ENCODE measurements at regions not wholly inside any gene's neighbourhood (a gene's known extent, or its start where the extent isn't known, plus 50 kb on each side); places are given as distances from the start of the nearest gene placed in this dataset.
"Not testable (repeated sequence)": the region's sequence is repeated elsewhere in the genome, so short reads cannot be mapped to it uniquely, and the experiment has no call there.

DNA sequence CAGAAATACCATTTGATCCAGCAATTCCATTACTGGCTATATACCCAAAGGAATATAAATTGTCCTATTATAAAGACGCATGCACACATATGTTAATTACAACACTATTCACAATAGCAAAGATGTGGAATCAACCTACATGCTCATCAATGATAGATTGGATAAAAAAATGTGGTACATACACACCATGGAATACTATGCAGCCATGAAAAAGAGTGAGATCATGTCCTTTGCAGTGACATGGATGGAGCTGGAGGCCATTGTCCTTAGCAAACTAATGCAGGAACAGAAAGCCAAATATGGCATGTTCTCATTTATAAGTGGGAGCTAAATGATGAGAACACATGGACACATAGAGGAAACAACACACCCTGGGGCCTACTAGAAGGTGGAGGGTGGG lies 78.3 kb upstream of the EED start:
- not testable (repeated sequence) for DNase-seq

DNA sequence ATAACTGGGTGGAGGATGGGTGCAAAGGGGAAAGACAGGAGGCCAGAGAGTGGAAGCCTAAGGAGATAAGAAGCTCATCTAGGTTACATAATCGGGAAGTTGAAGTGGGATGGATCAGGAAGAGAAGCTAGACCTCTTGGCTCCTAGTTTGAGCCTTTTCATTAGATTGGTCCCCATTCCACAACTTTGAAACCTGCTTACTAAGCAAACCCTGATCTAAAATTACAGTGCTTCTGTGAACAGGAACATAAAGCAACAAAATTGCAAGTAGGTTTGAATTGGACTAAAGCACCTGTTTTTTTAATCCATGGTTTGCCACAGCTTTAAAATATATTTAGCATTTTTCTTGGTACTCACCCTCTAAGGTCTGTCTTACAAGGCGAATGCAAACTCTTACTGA lies 80.4 kb upstream of the EED start:
- DNase-seq = no peak

DNA sequence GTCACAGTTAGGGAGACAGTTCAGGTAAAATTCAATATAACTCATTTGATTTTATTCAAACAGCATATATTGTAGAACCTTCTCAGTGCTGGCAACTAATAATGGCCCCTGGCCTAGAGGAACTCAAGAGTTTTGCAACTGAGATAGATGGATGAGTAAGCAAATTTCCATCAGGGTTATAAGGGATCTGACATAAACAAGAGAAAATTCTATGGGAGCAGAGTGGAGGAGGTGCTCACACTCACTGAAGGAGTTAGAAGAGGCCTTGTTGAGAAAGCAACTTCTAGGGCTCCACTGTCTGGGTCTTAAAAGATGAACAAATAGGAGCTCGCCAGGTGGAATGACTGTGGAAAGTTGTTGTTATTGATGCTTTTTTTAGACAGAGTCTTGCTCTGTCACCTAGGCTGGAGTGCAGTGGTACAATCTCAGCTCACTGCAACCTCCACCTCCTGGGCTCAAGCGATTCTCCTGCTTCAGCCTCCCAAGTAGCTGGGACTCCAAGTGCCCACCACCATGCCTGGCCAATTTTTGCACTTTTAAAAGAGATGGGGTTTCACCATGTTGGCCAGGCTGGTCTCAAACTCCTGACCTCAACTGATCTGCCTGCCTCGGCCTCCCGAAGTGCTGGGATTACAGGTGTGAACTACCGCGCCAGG lies 81.2 kb upstream of the EED start:
- DNase-seq = not testable (repeated sequence)

DNA sequence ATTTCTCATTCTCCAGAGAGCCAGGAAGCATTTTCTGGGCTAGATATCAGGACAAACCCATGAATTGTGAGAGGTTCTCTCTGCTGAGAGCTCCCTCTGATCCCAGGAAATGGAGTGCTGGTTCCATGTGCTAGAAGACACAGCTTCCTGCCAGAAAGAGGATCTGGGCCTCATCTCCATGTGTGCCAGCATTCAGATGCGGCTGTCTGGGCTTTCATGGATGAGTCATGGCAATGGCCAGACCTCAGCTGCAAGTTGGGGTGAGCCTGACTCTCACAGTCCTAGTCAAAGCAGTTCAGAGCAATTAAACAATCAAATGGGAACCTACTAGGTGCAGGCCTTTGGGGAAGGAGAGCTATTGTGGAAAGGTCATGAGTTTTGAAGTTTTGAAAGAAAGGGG lies 82.3 kb upstream of the EED start:
- no peak for DNase-seq

DNA sequence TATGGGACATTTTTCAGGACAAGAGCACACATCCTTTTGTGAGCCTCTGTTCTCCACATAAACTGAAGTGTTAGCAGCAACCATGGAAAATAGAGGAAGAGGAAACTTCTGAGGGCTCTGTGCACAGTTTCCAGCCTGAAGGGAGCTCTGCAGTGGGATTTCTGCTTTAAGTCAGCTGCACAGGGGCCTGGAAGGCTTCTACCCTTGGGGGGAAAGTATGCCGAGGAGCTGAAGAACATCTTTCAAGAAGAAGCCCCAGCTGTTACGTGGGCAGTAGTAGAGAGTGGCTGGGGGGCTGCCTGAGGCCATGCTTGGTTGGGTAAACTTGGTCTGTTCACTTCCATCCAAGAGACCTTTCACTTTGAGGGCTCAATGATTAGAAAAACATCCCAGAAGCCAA lies 82.7 kb upstream of the EED start:
- no peak for DNase-seq

DNA sequence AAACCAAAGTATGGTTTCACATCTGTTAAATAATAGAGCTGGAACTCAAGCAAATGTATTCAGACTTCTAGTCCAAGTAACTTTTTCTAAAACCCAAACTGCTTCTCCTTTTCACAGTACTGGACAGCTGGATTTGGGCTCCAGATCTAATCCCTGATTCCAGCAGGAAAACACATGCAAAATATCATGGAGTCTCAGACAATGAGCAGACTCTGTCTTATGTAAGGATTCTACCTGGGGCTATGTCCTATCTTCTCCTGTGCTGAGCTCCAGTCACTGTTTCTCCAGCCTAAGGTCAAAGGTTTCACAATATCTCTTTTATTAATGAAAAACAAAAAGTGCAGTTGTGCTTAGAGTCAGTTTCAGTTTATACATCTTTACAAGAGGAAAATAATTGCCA lies 83.2 kb upstream of the EED start:
- no peak for DNase-seq

DNA sequence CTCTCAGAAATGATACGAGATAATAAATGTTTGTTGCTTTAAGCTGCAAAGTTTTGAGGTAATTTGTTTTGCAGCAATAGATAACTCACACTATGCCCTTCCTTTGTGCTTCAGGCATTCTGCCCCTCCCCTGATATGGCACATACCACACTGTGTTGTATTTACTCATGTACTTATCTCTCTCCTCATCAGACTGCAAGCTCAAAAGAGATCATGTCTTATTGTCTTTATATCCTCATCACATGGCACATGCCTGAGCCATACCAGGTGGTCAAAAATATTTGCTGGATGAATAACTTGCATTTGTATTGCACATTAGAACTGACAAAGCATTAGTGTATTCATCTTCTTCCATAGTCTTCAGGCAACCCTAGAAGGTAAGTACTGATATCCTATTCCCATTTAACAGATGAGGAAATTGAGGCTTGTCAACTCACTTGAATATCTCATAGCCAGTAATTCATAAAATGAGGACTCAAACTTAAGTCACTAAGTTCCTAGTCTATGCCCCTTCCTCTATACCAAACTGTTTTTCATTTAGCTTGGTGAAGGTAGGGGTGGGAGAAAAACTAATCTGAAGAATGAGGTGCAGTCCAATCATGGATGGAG lies 83.9 kb upstream of the EED start:
- DNase-seq = no peak

DNA sequence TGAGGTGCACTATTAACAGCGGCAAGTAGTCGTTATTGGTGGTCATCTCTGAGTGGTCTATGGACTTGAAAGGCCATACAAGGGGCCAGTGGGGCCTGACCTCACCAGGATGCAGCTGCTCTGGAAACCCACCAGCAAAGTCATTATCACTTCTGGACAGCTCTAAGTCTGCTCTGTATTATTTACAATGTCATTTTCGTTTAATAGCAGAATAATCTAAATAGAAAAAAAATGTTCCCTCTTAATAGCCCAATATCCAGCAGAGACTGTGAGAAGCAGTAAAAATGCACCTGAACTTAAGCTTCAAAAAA lies 85.0 kb upstream of the EED start:
- no peak for DNase-seq

DNA sequence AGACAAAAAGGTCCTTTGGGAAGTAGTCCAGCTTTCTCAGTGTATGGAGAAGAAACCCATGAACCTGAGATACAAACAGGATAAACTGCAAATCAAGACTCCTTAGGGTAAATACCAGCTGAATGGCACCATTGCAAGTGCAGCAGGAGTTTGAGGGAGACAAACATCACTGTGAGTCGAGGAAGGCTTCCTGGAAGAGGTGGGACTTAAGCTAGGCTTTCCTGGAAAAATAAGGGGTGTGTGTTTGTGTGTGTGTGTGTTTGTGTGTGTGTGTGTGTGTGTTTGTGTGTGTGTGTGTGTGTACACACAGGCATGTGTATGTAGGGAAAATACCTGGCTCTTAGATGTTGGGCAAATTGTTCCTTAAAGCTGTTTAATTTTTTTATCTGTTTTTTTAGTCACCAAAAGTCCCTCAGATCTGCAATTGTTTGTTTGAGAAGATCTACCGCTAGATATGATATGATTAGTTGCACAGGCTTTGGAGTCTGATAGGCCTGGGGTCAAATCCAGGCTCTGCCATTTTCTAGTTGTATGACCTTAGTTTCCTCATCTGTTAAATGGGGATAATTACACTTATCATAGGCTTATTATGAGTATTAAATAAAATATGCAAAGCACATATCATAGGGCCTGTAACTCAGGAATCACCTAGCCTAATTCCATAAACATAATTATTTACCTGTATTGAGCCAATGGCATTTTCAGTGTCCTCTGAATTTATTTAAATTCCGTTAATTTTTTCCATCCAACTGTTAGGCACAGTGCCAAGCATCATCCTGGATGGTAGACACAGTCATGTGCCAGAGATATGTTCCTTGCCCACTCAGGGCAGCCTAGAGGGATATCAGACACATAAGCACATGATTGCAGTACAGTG lies 85.6 kb upstream of the EED start:
- no peak for DNase-seq

DNA sequence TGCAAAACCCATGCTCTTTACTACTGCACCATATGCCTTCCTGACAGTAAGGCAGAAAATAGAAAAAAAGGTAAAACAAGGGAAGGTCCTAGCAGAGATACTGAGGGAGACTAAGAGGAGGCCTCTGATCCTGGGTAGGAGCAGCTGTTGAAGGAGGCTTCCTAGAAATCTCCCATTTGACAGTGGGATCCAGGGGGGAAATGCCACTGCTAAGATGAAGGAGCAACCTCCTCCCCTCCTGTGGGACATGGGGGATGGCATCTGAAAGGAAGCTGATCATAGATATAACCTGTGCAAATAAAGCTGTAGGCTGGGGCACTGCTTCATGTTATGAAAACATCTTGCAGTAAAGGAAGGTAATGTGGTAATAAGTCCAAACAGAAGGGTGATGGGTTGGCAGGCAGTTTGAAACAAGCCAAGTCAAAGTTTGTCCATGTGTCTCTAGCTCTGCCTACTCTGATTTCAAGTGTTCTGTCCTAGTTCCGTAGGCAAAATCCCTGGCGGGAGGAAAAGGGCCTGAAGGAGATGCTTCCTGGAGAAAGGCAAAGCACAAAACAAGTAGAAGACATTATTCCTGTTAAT lies 86.7 kb upstream of the EED start:
- no peak for DNase-seq

DNA sequence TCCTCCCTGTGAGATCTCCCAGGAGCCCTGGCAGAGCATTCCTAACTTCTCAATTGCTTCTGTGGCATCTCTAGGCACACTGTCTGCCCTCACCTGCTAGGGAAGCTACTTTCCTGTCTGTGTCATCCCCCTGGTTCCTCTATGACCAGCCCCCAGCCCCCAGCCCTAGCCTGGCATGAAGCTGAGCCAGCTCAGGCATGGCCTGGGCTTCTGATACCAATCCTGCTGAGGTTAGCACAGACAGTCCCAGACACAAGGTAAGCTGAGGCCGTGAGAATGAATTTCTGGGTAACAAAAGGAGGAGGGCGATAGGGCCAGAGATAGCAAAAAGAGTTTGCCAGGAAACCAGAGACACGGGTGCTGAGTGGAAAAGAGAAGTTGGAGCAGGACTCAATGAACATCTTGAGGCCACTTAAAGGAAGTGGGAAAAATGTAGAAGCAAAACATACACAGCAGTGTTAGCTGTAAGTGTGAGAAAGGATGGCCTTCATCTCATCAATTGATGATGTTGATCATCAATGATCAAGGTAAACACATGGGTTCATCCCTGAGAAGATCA lies 87.6 kb upstream of the PICALM start:
- DNase-seq = no peak

DNA sequence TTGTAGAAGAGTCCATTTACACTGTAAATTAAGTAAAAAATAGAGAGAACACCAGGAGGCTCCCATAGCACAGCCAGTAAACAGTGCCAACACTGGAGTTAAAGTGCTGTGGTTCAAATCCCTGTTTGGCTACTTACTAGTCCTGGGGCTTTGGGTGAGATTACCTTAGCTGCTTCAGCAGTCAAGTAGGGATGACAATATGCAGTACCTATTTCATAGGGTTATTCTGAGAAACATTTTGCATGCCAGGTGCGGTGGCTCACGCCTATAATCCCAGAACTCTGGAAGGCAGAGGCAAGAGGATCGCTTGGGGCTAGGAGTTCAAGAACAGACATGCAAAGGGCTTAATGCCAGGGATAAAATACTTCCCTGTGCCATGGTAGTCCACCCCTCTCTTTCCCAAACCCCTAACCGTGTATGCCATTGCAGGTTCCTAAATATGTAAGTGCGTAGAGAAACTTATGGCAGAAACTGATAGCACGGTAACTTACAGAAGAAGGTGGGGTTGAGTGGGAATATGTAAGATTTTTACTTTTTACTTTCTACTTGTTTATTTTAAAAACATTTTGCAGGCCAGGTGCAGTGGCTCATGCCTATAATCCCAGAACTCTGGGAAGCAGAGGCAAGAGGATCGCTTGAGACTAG lies 86.4 kb upstream of the PICALM start:
- DNase-seq = no peak

DNA sequence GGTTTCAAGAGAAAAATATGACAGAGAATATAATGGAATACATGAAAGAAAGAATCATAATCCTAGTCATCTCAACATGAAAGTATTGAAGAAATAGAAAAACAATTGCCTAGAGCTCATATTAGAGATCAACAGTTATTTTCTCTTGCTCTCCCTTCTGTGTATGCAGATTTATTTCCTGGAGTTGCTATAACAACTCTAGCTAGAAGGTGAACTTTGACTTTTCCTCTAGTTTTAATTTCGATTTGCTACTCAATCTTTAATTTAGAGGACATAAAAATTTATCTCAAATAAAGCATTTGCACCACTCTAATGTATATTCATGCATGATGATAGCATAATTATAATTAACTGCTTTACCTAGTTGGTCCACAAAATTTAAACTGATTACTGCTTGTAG lies 84.6 kb upstream of the PICALM start:
- no peak for DNase-seq

DNA sequence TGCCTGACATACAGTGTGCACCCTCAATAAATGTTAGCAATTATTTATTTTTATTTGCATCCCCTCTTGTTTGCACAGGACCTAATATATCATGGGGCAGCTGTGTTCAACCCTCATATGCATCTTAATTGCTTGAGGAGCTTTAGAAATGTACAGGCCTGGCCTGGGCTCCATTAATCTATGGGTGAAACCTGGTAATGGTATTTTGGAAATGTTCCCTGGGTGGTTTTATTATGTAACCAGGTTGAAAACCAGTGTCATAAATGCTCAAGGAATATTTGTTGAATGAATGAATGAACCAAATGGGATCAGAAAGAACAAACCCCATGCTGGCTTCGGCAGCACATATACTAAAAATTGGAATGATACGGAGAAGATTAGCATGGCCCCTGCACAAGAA lies 84.0 kb upstream of the PICALM start:
- no peak for DNase-seq

DNA sequence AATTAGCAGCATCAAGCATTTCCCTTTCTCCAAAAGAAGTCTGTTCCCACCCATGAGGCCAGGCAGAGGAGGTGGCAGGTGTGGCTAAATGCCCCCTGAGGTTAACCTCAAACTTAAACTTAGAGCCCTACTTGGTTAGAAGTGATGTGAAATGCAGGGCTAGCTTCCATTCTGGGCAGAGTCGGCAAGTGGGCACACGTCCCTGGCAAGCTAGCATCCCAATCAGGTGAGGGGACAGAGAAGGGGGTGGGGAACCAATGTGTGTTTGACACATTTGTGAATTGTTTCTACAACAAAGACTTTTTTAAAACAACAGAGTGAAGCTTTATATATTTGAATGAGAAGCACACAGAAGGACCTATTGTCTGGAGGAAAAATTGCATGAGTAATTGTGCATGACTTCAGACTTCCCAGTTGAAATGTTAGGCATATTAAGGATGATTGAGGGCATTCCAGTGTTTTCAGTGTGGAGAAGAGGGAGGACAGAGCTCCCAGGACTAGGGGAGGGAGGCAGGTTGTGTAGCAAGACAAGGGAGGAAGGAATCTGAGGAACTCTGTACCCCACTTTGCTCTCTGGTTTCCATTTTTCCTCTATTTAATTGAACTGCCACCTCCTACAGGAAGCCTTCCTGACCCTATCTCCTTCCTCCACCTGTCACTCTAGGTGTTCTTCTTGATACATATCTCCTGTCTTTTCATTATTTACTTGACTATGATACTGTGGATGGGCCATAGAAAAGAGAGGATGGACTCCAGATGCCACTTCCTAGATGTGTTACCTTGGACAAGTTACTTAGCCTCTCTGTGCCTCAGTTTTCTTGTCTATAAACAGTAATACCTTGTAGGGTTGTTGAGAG lies 83.3 kb upstream of the PICALM start:
- DNase-seq = no peak

DNA sequence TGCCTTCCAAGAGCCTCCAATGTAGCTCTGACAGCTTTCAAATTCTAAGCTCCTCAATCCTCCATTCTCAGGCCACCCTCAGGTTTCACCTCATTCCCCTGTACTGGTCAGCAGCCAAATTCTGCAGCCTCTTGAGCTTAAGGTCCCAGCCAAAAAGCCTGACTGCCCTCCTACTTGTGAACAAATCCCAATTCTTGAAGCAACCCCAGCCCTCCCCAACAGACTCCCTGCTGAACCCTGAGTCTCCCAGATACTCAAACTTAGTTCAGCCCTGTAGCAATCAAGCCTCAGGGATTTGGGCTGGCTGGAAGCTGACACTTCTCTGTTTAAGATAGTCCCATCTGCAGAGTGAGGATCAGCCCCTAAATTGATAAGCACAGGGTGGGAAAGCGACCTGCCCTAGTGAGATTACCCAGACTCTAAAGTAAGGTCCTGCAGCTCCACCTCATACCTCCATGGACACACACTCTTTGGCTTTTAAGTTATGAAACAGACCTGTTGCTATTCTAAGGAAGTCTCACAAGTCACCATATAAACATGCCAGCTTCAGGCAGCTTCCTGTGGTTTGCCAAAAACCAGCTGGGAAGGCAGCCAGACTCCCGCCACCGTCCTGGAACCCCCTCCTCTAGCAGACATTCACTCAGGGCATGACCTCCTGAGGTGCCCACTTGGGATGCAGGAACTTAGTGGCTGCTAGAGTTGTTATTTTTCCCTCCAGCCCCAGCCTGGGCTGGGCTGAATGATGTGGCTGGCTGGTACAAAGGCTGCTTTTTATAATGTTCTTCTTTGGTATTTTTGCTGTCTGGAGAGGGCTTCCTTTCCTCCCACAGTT lies 82.5 kb upstream of the PICALM start:
- DNase-seq = no peak

DNA sequence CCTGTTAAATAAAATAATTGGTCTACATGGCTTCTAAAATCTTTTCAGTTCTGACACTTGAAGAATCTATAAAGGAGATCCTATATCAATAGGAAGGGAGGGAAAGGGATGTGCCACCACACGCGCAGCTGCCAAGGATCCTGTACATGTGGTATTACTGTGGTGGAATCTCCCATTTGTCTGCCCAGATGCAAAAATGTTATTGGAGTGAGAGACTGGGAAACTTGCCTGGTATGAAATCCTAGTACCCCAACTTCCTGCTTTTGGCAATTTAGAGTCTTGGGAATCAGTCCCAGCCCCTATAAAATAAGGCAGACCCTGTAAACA lies 81.9 kb upstream of the PICALM start:
- no peak for DNase-seq

DNA sequence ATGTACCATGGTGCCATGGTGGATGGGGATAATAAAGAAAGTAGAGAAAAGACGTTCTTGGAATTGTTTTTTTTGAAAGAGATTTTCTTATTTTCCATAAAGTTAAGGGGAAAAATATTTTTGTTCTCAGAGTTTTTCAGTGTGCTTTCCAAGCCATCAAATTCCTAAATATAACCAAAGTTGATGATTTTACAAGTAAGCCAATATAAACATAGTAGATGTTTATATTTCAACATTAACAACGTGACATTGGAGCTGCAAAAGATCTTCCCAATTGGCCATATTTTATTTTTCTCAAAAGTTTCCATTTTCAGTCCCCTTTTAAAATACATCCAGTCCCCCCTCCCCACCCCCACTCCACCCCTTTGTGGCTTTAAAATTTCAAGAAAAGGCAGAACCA lies 80.9 kb upstream of the PICALM start:
- DNase-seq = no peak

DNA sequence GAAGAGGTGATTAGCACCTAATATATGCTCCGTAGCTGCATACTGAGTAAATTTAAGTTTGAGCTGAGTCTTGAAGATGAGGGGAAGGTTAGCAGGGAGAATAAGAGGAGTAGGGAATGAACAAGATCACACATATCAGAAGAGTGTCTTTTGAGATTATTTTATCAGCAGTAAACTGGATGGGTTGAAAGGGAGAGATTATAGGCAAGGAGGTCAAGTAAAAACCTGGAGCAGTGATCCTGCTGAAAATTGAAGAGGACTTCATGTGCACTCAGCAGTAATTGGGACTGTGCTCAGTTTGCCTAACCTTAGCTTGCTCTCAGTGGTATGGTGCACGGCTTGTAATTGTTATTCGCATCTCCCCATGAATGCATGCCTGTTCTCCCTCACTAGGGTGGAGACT lies 79.5 kb upstream of the PICALM start:
- no peak for DNase-seq

DNA sequence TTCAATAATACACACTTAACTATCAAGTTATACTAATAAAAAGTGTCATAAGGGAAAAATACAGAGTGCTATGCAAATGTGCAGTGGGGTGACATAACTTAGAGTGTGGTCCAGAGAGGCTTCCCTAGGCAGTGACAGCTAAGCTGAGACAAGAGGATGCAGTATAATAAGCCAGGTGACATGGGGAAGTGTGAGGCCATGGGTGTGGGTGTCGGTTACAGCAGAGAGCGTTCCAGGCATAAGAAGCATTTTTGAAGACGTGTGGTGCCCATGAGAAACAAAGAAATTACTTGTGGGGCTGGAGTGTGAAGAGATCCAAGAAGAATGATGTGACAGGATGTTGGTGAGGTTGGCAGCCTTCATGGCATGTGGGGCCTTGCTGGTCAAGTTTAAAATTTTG lies 78.1 kb upstream of the PICALM start:
- no peak for DNase-seq

DNA sequence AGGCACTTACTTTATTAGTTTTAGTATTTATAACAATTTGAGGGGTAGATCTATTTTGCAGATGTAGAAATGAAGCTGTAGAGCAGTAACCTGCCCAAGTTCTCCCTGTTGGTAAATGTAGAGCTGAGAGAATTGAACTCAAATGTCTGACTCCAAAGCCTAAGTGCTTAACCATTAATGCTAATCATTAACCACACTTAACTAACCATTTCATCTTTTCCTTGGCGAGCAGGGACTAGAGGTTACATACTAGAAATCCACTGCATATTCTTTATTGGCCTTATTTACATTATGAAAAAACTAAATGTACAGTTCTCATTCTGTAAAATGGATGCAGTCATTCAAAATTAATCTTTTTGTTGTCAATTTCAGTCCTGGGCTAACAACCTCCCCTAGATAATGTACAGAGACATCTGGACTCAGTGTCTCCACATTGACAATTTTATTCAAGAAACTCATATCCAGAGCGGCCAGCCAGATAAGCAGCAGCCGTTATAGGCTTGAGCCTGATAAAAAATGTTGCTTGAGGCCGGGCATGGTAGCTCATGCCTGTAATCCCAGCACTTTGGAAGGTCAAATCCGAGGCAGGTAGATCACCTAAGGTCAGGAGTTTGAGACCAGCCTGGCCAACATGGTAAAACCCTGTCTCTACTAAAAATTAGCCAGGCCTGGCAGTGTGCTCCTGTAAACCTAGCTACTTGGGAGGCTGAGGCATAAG lies 76.7 kb upstream of the PICALM start:
- no peak for DNase-seq
